Lung microvascular endothelial cell (primary cell): ENCODE measurements at regions not wholly inside any gene's neighbourhood (a gene's known extent, or its start where the extent isn't known, plus 50 kb on each side); places are given as distances from the start of the nearest gene placed in this dataset.
A peak's percentile ranks its signal among the peaks of the same experiment; 100 is the strongest.

Source experiments
- DNase-seq, 2 donors: peaks; one replicate each; pipeline versions ENCODE4 v3.0.0 to v3.0.0-alpha.2; 2010; ENCODE audit warnings: low read depth in 2 of 2

DNA sequence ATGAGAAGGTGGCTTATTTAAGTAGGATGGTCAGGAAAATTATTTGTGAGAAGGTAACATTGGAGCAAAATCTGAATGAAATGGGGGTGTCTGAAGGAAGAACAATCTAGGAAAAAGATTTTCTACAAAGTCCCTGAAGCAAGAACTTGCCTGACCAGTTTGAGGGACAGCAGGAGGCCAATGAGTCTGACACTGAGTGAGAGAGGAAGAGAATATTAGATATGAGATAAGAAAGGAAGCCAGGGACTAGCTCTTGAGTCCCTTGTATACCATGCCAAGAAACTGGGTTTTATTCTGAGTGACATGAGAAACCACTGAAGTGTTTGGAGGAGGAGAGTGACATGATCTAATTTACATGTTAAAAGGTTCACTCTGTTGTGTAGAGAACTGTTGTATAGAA, 1478.9 kb downstream of the RPA4 start:
- DNase-seq, result no peak

DNA sequence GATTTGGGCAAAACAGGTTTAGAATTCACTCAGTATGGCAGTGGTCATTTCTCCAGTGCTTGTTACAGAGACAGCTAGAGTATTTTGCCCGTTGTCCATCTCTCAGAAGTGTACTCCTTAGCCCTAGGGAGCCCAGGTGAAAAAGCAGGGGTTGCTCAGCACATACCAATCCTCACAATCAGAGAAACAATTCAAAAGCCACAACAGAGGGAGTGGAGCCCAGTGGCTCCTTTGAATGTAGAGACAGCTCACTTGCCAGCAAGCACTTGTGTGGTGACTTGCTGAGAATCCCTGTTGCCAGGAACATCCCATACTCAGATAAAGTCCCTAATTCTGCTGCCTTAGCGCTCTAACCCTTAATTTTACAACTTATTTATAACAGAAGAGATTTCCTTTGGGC, 1488.3 kb downstream of the RPA4 start:
- DNase-seq, result no peak

DNA sequence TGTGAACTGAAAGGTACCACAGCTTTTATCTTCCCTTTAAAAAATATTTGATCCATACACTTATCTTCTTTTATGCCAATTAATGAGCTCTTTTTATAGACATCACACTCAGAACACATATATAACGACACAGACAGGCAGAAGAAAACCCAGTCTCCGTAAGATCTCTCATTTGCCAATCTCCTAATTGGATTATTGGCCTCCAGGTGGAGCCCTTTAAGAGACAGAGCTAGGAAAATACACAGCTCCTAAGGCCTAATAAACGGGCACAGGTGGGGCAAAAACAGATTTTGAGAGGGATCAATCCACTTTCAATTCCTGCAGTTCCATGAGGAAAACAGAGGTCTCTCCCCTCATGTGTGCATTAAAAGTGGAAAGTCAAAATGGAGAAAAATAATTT, 1495.4 kb downstream of the RPA4 start:
- no peak for DNase-seq

DNA sequence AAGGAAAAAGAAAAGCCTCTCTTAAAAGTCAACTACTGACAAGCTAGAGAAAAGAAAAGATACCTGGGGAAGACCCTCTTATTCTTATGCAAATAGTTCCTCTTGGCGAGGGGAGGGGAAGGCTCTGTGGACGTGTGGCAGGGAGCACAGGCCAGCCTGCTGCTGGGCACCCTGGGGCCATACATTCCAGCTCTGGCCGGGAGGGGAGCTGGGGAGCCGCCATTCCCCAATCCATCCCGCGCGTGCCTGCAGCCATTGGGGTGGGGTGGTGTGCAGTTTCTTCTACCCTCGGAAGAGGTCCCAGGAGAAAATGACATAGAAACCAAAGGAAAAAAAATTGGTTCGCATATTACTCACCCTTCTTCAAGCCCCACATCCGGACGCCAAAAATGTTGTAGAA, 1496.4 kb downstream of the RPA4 start:
- DNase-seq, result no peak

DNA sequence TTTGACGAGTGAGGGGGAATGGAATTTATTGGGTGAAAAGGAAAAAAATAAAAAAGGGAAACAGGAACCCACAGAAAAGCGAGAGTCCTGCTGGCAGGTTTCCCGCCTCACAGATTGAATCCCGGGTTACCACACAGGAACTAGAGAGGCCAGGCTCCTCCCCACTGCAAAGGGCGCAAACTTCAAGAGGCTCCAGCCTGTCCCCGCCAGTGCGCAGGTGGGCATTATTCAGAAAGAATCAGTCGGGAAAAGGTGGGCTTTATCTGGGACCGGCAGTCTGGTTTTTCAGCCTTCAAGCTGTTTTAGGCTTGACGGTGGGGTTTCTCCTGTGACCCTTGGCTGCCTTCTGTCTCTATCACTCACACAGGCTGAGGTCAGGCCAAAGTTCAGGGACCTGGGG, 1496.8 kb downstream of the RPA4 start:
- no peak for DNase-seq

DNA sequence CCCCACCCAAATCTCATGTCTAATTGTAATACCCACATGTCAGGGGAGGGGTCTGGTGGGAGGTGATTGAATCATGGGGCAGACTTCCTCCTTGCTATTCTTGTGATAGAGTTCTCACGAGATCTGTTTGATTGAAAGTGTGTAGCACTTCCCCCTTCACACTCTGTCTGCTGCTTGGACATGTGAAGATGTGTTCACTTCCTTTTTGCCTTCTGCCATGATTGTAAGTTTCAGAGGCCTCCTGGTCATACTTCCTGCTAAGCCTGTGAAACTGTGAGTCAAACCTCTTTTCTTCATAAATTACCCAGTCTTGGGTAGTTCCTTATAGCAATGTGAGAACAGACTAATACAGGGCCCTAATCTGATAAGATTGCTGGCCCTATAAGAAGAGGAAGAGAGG, 1514.8 kb downstream of the RPA4 start:
- peak in 1 of 2 donors; percentile 1 for DNase-seq

DNA sequence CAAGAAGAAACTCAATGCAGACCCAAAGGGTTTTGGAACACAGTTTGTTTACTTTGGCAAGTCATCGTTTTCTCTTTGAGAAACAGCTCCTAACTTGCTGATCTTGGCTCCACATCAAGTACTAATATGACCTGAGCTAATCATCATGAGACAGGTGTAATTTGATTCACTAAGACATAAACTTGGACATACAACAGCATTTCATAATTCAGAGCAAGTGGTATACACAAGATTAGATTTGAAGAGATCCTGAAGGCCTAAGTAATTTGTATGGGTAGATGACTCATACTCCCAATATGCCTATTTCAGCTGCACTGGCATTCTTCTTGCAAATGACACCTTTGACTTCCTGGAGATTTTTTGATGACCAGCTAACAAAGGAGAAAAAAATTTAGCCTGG, 1521.7 kb downstream of the RPA4 start:
- DNase-seq, result no peak

DNA sequence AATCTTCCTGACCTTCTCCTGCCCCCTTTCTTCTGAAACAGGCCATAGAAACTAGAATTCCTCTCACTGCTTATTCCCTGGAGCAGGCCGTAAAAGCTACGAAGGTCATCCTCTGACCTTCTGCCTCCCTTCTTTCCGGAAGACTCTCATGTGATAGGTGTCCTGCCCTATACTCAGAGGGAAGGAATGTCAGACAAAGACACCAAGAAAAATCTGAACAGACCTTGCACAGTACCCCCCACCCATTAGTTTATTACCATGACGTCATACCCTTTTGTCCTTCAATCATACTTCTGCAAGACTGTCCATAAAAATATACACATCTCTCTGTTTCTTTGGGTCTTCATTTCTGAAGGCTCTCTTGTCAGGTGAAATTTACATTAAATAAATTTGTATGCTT, 1523.9 kb downstream of the RPA4 start:
- no peak for DNase-seq

DNA sequence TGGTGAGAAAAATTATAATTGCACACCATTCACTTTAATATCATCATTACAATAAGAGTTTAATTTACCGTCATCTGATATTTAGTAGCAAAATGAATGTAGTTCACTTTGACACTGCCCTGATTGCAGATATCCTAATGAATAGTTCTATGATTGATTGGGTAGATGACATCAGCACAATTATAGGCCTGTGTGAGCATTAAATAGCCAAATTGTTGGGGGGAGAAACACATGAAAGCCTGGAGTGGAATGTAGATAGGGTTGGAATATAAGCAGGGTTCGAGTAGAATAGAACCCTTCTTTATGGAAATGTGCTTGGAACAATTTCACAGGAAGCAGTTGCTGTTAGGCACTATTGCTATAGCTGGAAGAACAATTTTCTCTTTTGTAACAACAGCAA, 1526.2 kb downstream of the RPA4 start:
- DNase-seq, result no peak

DNA sequence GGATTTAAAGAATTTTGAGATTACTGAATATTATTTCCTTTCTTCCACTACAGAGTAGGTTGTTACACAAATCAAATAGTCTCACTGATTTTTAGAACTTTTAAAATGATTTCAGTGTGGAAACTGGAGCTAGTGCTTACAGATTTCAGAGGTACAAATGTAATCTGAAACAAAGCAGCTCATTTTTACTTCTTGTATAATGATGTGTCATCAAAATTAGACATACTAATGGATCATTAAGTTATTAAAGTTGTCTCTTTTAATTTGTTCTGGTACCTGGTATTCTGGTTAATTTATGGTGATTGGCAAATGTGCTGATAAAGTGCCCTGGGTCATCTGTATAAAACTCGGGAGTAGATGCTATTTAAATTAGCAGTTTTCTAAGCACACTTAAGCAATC, 1528.3 kb downstream of the RPA4 start:
- DNase-seq, result no peak

DNA sequence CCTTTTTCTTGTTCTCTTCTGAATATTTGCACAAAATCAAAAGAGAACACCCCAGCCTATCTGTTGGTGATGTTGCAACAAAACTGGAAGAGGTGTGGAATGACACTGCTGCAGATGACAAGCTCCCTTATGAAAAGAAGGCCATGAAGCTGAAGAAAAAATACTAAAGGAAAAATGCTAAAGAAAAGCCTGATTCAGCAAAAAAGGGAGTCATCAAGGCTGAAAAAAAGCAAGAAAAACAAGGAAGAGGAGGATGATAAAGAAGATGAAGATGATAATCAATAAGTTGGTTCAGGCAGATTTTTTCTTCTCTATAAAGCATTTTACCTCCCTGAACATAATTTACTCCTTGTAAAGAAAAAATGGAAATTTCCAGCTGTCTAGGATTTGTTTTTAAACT, 1538.8 kb downstream of the RPA4 start:
- DNase-seq, result no peak

DNA sequence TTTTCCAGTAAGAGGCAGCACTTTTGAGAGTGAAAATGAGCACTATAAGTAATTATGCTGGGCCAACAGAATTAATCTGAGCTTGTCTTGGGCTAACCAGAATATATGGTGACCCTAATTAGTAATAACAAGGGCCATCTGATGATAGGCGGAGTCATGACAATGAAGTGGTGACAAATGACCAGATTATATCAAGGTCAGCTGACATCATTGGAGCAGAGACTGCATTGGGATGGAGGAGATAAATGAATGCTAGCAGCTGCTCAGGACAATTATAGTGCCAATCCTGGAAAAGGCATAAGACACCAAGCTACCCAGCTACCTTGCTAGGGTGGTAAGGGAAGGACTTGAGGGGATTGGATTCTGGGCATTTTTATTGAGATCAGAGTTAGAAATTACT, 1548.7 kb downstream of the RPA4 start:
- no peak for DNase-seq

DNA sequence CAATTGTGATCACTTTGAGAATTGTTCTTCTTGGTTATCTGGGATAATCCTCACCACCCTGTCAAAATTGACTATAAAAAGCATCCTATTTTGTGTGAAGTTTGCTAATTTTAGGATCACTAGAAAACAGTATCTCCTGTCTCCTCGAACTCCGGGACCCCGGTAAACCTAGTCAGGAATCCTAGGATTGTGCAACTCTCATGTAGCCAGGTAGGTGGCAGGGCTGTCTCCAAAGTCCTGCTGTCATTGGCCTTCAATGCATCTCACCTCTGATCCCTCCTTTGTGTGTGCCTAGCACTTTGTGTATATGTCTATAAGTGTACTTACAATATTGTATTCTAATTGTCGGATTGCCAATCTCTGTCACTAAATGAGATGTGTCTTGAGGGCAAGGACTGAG, 1564.8 kb downstream of the RPA4 start:
- DNase-seq, result no peak

DNA sequence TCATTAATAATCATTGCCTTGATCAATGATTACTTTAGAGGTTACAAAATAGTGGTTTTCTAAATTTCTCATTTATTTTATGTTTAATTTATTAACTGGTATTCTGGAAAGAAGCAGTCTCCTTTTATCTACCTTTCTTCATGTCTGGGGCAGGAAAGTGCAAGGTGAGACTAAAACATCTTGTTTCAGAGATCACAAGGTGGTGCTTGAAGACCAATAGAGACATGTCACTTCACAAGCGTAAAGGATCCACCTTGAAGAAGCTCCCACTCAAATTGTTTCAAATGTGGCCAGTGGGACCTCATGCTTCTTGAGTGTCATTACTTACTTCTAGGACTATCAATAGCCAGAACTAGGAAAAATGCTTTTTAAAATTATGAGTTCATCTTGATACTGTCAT, 1568.7 kb downstream of the RPA4 start:
- DNase-seq, result no peak

DNA sequence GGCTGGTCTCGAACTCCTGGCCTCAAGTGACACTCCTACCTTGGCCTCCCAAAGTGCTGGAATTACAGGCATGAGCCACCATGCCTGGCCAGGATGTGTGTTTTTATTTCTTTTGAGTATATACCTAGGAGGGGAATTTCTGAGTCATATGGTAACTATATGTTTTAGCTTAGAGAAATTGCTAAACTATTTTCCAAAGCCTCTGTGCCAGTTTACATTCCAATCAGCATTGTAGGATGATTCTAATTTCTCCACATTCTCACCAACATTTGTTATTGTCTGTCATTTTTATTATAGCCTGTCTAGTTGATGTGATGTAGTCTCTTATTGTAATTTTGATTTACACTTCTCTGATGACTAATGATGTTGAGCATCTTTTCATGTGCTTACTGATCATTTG, 1576.0 kb downstream of the RPA4 start:
- no peak for DNase-seq

DNA sequence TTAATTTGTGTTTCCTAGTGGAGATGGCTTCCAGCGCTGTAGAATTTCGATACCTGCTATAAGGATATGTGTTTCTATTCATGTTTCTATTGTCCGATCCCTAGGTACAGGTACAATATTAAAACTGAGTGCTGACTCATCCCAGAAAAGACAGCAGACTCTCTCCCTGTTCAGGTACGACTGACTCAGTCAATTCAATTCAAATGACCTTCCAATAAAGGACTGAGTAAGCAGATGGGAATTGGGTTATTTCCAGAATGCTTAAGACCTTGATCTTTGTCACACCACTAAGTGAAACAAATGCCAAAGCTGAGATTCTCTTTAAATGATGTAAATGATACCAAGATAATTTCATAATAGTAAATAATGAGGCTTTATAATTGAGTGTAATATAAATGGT, 1596.9 kb downstream of the RPA4 start:
- DNase-seq, result no peak

DNA sequence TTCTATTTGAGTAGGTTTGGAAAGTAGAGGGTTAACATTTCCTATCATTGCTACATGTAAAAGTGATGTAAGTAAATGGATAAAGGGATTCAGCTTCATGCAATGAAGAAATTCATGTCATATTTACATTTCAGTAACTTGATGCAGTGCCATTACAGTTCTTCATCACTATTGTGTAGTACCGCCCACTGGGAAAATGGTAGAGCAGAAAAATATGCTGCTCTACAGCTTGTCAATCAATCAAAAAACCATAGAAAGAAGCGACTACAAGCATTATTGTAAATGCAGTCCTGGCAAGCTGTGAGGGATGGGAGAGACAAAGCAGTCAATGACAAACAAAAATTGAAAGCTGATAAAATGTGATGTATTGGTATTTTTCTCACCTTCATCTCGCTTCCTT, 1597.9 kb downstream of the RPA4 start:
- DNase-seq, result no peak

DNA sequence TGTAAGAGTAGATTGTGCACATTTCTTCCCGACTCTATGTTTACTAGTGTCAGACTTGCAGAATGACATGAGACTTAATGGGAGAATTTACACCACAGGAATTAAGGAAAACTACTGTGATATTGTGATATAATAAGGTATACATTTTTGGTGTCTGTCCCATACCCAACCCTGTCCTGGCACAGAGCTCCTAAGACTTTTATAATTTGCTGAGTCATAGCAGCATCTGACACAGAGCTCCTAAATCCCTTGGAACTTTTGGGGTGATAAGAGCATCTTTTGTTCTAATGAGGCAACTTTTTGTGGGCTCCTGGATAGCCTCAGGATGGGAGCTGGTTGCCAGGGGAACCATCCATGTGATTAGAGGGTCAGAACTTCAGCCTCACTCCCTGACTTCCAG, 1607.0 kb downstream of the RPA4 start:
- no peak for DNase-seq

DNA sequence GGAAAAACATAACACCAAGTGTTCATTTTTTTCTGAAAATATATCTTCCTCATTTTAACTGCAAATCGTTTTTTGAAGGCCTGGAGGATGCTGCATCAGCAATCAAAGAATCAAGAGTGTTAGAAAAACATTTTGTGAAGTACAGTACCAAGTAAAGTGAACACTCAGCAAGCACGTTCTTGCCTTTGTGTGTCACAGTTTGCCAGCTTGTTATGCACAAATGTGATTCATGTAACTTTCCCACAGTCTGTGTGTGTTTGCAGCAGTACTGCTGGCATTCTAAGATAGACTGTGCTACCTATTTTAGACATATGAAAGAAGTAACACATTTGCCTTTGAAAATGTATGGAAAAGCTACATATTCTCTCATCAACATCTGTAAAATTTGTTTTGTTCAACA, 1617.7 kb downstream of the RPA4 start:
- no peak for DNase-seq

DNA sequence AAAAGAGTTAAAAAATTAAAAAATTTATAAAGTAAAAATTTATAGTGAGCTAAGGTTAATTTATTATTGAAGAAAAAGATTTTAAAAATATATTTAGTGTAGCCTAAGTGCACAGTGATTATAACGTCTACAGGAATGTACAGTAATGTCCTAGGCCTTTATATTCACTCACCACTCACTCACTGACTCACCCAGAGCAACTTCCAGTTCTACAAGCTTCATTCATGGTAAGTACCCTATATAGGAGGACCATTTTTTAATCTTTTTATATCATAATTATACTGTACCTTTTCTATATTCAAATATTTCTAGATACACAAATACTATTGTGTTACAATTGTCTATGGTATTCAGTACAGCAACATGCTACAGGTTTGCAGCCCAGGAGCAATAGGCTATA, 1623.2 kb downstream of the RPA4 start:
- no peak for DNase-seq

DNA sequence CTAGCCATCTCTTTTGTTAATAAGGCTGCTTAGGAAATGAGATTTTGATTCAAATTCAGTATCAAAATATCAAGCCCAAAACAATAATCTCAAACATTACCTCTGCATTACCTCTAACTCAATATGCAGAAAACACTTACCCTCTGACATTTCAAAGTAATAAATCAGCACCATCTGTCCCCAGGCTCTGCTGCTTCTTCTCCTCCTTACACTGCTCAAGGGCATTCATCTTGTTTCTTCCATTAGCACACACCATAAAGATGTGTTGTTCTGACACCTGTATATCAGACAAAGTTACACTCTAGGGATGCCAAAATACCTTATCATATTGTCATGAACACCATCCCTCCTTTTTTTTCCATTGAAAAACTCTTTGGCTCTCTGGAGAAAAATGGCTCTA, 1630.3 kb downstream of the RPA4 start:
- no peak for DNase-seq

DNA sequence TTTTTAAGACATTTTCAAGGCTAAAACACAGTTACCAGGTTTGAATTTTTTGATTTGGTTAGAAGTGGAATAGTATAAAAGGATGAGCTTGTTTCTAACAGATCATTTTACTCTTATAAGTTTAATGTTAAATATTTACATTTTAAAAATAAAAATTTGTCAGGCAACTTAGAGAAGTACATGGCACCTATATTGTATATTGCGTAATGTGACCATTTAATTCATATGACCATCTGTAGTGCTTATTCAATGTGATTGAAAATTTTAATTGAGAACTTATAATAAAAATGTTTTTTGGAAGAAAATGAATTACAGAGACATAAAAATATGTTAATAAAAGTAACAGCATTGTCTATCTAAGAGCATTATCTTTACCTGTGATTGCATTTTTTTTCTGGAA, 1632.4 kb downstream of the RPA4 start:
- no peak for DNase-seq

DNA sequence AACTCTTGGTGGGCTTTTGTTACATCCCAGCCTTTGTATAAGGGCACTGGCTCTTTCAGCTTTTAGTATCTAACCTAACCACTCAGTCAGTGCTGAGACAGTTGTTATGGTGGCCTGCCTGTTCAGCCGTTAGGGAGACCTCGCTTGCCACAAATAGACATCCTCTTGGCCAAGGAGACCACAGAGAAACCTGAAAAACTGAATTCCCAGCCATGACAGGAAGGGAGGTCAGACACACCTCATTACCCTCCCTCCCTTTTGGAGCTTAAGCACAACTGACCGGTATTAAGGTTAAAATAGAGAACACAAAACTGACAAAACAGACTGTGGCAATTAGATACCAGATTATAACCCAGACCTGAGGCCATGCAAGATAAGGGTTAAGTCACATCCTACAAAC, 1639.3 kb downstream of the RPA4 start:
- DNase-seq, result no peak

DNA sequence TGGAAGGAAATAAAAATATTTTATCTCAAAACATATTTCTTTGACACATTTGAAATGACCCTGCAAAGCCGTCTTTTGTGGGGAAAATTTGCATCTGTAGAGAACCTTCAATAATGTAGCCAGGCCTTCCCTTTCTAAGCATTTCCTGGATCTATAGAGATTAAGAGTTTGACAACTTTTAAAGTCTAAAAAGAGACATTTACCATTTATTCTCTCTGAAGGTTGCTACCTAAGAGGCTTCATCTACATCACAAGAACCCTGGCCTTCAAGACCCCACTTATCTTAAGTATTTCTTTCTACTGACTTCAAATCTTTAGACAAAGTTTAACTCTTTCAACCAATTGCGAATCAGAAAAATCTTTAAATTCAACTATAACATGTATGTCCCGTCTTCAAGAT, 1639.8 kb downstream of the RPA4 start:
- no peak for DNase-seq

DNA sequence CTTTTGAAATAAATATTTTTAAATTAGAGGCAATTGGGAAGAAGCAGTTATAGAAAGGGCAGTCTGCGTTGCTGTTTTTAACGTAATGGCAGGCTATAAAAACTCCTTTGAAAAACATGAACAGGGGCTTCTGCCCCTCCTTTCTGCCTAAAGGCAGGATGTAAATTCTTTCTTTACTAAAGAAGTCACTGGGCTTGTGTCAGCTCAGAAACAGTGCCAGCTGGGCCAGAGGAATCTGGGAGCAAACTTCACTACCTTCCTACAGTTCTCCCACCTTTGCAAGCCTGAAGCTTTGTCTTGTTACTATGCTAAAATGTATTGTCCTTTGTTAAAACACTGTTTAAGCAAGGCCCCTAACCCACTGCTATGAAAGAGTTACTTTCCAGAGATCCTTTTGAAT, 1664.8 kb downstream of the RPA4 start:
- no peak for DNase-seq
